ENCODE measurements at regions not wholly inside any gene's neighbourhood (a gene's known extent, or its start where the extent isn't known, plus 50 kb on each side); places are given as distances from the start of the nearest gene placed in this dataset.

DNA sequence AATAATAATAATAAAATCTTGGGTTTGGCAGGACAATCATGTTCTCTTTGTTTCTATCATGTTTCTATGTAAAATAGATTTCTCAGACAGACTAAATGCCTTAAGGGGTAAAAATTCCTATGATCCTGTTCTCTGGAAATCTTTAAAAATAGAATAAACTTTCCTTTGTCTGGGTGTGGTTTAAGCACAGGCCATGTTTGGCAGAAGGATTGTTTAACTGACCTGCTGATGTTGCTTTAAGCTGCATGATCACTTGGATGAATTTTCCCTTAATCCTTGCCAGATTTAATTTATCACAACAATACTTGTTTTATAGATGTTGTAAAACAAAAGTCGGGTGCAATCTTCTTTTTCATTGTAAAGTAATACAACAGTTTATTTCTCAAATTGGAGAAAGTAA, 341.7 kb upstream of the FAT1 start:
- CTCF ChIA-PET = no interaction called here

GRCh38 chr4:187065806-187066205, 342.1 kb upstream of the FAT1 start:
- H3K9me3 ChIP-seq (ENCODE audit: control insufficient read depth in 1 of 2, insufficient read depth in 1 of 2, low read length in 2 of 2) = peaks cover 0 to 35% of the 10 kb centered on the region in 2 experiments
- TF ChIP-seq, protein P1, sequence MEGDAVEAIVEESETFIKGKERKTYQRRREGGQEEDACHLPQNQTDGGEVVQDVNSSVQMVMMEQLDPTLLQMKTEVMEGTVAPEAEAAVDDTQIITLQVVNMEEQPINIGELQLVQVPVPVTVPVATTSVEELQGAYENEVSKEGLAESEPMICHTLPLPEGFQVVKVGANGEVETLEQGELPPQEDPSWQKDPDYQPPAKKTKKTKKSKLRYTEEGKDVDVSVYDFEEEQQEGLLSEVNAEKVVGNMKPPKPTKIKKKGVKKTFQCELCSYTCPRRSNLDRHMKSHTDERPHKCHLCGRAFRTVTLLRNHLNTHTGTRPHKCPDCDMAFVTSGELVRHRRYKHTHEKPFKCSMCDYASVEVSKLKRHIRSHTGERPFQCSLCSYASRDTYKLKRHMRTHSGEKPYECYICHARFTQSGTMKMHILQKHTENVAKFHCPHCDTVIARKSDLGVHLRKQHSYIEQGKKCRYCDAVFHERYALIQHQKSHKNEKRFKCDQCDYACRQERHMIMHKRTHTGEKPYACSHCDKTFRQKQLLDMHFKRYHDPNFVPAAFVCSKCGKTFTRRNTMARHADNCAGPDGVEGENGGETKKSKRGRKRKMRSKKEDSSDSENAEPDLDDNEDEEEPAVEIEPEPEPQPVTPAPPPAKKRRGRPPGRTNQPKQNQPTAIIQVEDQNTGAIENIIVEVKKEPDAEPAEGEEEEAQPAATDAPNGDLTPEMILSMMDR (IDR thresholded peaks at IDR 0.05) = no peak
- Mint-ChIP-seq H3K36me3 (ENCODE audit: low read depth) (no peaks in the 10 kb centered on the region), H3K4me1 (ENCODE audit: low read depth) (no peaks in the 10 kb centered on the region), H3K27me3 (no peaks in the 10 kb centered on the region), H3K4me3 (no peak overlapping the region), H3K27ac (no peak overlapping the region), H3K9me3 (no peaks in the 10 kb centered on the region)
- ChIA-PET CTCF (no interaction called here), POLR2A (no interaction called here)
- intact Hi-C loops (cut with DNase I, micrococcal nuclease) = no loop called here
- no peak overlapping the region for H3K4me3 ChIP-seq (ENCODE audit: low read length)
- DNase-seq (no peak), ATAC-seq (ENCODE audit: poor library complexity) (no peak)
- H3K27ac ChIP-seq (ENCODE audit: low read depth in 1 of 2, low read length in 2 of 2) = no peak overlapping the region
- no peaks in the 10 kb centered on the region for H3K4me1 ChIP-seq (ENCODE audit: insufficient read depth, low read length)
- H3K27me3 ChIP-seq (ENCODE audit: control insufficient read depth in 1 of 2, insufficient read depth in 2 of 2, low read length in 2 of 2) = no peaks in the 10 kb centered on the region
- H3K36me3 ChIP-seq (ENCODE audit: insufficient read depth, low read length) = no peaks in the 10 kb centered on the region

More for the DNA sequence above, 341.7 kb upstream of the FAT1 start:
- TF ChIP-seq, protein P1 (IDR thresholded peaks at IDR 0.05) = no peak
- intact Hi-C loops (cut with DNase I, micrococcal nuclease) = no loop called here
- no peaks in the 10 kb centered on the region for H3K4me1 ChIP-seq (ENCODE audit: insufficient read depth, low read length)
- no peaks in the 10 kb centered on the region for H3K9me3 Mint-ChIP-seq
- H3K4me1 Mint-ChIP-seq (ENCODE audit: low read depth) = no peaks in the 10 kb centered on the region
- H3K4me3 Mint-ChIP-seq = no peak overlapping the region
- H3K36me3 Mint-ChIP-seq (ENCODE audit: low read depth) = no peaks in the 10 kb centered on the region
- H3K27me3 Mint-ChIP-seq = no peaks in the 10 kb centered on the region
- ATAC-seq (ENCODE audit: poor library complexity) (no peak), DNase-seq (no peak)
- H3K9me3 ChIP-seq (ENCODE audit: control insufficient read depth in 1 of 2, insufficient read depth in 1 of 2, low read length in 2 of 2) = peaks cover 0 to 39% of the 10 kb centered on the region in 2 experiments
- POLR2A ChIA-PET = no interaction called here
- no peak overlapping the region for H3K27ac ChIP-seq (ENCODE audit: low read depth in 1 of 2, low read length in 2 of 2)
- no peak overlapping the region for H3K4me3 ChIP-seq (ENCODE audit: low read length)
- no peak overlapping the region for H3K27ac Mint-ChIP-seq
- H3K36me3 ChIP-seq (ENCODE audit: insufficient read depth, low read length) = no peaks in the 10 kb centered on the region
- no peaks in the 10 kb centered on the region for H3K27me3 ChIP-seq (ENCODE audit: control insufficient read depth in 1 of 2, insufficient read depth in 2 of 2, low read length in 2 of 2)

DNA sequence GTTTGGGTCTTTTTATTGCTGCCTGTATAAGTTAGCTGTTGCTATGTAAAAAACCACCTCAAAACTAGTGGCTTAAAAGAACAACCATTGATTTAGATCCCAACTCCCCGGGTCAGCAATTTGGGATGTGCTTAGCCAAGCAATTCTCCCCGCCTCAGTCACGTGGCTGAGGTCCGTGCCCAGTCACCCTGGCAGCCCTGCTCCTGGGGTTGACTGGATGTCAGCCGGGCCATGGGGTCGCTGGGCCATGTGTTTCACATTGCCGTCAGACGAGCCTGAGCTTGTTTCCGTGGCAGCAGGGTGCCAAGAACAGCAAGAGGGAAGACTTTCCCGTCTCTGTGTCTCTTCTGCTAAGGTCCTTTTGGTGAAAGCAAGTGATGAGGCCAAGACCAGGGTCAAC, 345.7 kb upstream of the FAT1 start:
- POLR2A ChIA-PET = no interaction called here
- Mint-ChIP-seq H3K4me1 (ENCODE audit: low read depth) (no peaks in the 10 kb centered on the region), H3K27ac (no peak overlapping the region), H3K9me3 (peaks cover 10% of the 10 kb centered on the region), H3K27me3 (no peaks in the 10 kb centered on the region), H3K36me3 (ENCODE audit: low read depth) (no peaks in the 10 kb centered on the region), H3K4me3 (no peak overlapping the region)
- ATAC-seq (ENCODE audit: poor library complexity) (no peak), DNase-seq (no peak)
- Histone ChIP-seq H3K27ac (ENCODE audit: low read depth in 1 of 2, low read length in 2 of 2) (no peak overlapping the region), H3K4me1 (ENCODE audit: insufficient read depth, low read length) (no peaks in the 10 kb centered on the region), H3K36me3 (ENCODE audit: insufficient read depth, low read length) (no peaks in the 10 kb centered on the region), H3K9me3 (ENCODE audit: control insufficient read depth in 1 of 2, insufficient read depth in 1 of 2, low read length in 2 of 2) (peaks cover 0 to 22% of the 10 kb centered on the region in 2 experiments), H3K27me3 (ENCODE audit: control insufficient read depth in 1 of 2, insufficient read depth in 2 of 2, low read length in 2 of 2) (no peaks in the 10 kb centered on the region), H3K4me3 (ENCODE audit: low read length) (no peak overlapping the region)
- intact Hi-C loops (cut with DNase I, micrococcal nuclease) = no loop called here
- CTCF ChIA-PET = no interaction called here
- TF ChIP-seq, protein P1 (IDR thresholded peaks at IDR 0.05) = no peak
